GM23248 (cell line): ENCODE measurements at regions not wholly inside any gene's neighbourhood (a gene's known extent, or its start where the extent isn't known, plus 50 kb on each side); places are given as distances from the start of the nearest gene placed in this dataset.

Experiments
- DNase-seq: peaks from one replicate; pipeline ENCODE4 v3.0.0-alpha.2; 2015
- H2AFZ ChIP-seq: fragments of 200-600 bp; sonication (generic); 2 replicates; pipeline ENCODE4 v1.6.1; 2016; ENCODE audit warnings: antibody characterized with exemption
- H3F3A ChIP-seq: fragments of 200-600 bp; sonication (generic); 2 replicates; pipeline ENCODE4 v1.6.1; 2016; ENCODE audit warnings: mild to moderate bottlenecking, antibody characterized with exemption, mixed run types; ENCODE audit not compliant: insufficient read depth
- H3K27ac ChIP-seq: fragments of 200-600 bp; sonication (generic); 2 replicates; pipeline ENCODE4 v1.5.1; 2016; ENCODE audit warnings: mild to moderate bottlenecking
- H3K27me3 ChIP-seq: fragments of 200-600 bp; sonication (generic); replicated peaks from 2 replicates; pipeline ENCODE4 v1.6.1; 2016; ENCODE audit warnings: mild to moderate bottlenecking; ENCODE audit not compliant: insufficient read depth
- H3K36me3 ChIP-seq: fragments of 200-600 bp; sonication (generic); 2 replicates; pipeline ENCODE4 v1.6.1; 2016; ENCODE audit warnings: low read depth, mild to moderate bottlenecking
- H3K4me1 ChIP-seq: fragments of 200-600 bp; sonication (generic); 2 replicates; pipeline ENCODE4 v1.6.1; 2016; ENCODE audit warnings: mild to moderate bottlenecking; ENCODE audit not compliant: insufficient read depth
- H3K4me2 ChIP-seq: fragments of 200-600 bp; sonication (generic); one replicate; pipeline ENCODE4 v1.6.1; 2016; ENCODE audit warnings: mild to moderate bottlenecking; ENCODE audit not compliant: unreplicated experiment
- H3K4me3 ChIP-seq: fragments of 200-600 bp; sonication (generic); 2 replicates; pipeline ENCODE4 v1.5.1; 2016; ENCODE audit warnings: mild to moderate bottlenecking
- H3K79me2 ChIP-seq: fragments of 200-600 bp; sonication (generic); 2 replicates; pipeline ENCODE4 v1.6.1; 2016; ENCODE audit warnings: mild to moderate bottlenecking; ENCODE audit not compliant: insufficient read depth
- H3K9ac ChIP-seq: fragments of 200-600 bp; sonication (generic); 2 replicates; pipeline ENCODE4 v1.6.1; 2016; ENCODE audit warnings: mild to moderate bottlenecking
- H3K9me2 ChIP-seq: fragments of 200-600 bp; sonication (generic); 2 replicates; pipeline ENCODE4 v1.6.1; 2016; ENCODE audit warnings: mixed run types, mild to moderate bottlenecking, moderate library complexity; ENCODE audit not compliant: insufficient read depth
- H3K9me3 ChIP-seq: fragments of 200-600 bp; sonication (generic); one replicate; pipeline ENCODE4 v1.6.1; 2017; ENCODE audit warnings: low read depth
- H4K20me1 ChIP-seq: fragments of 200-600 bp; sonication (generic); 2 replicates; pipeline ENCODE4 v1.6.0; 2016; ENCODE audit not compliant: insufficient read depth
- EZH2 ChIP-seq: fragments of 200-600 bp; sonication (generic); IDR thresholded peaks from 2 replicates; pipeline ENCODE4 v1.6.1; 2018; ENCODE audit warnings: antibody characterized with exemption, mild to moderate bottlenecking; ENCODE audit not compliant: insufficient read depth, poor library complexity, severe bottlenecking
- EZH2phosphoT487 ChIP-seq: fragments of 200-600 bp; sonication (generic); IDR thresholded peaks from 2 replicates; pipeline ENCODE4 v1.6.1; 2018; ENCODE audit warnings: antibody characterized with exemption, moderate library complexity, mild to moderate bottlenecking, low read depth; ENCODE audit not compliant: insufficient read depth
- WGBS, 2 experiments: methylation state at CpG; one replicate each; pipeline ENCODE4 v1.1.6; 2015 to 2017; ENCODE audit warnings: low lambda C conversion rate in 2 of 2, low coverage in 1 of 2; ENCODE audit errors: missing lambda C conversion rate in 2 of 2; 5-methylcytosine and 5-hydroxymethylcytosine counted together
- in situ Hi-C: fragments of 300-500 bp; cut with MboI; formaldehyde crosslinking; loops from 2 replicates; pipeline ENCODE4 v1.15.0; 2020

GRCh38 chr9:79976257-79977073 lies 404.7 kb downstream of the TLE4 start:
- Histone ChIP-seq H3K79me2 (no peaks in the 10 kb centered on the region), H3K4me3 (no peak overlapping the region), H3K9me3 (no peaks in the 10 kb centered on the region), H3K27ac (no peak overlapping the region), H3K36me3 (no peaks in the 10 kb centered on the region), H4K20me1 (no peaks in the 10 kb centered on the region), H3K9me2 (no peaks in the 10 kb centered on the region), H3K9ac (no peak overlapping the region), H3K4me1 (no peaks in the 10 kb centered on the region), H2AFZ (no peak overlapping the region), H3F3A (no peaks in the 10 kb centered on the region), H3K4me2 (no peak overlapping the region), H3K27me3 (no peaks in the 10 kb centered on the region; the same call in none of the 2 replicates)
- in situ Hi-C loops: no loop called here
- WGBS, 2 experiments: 52% methylated on average over 16 of the region's 16 CpGs
- DNase-seq: no peak
- TF ChIP-seq EZH2phosphoT487 (no peak), EZH2 (no peak)

- H3K36me3 ChIP-seq: no peaks in the 10 kb centered on the region
- in situ Hi-C loops: no loop called here
- no peaks in the 10 kb centered on the region for H3F3A ChIP-seq
- H3K9me3 ChIP-seq: no peaks in the 10 kb centered on the region
- no peak for DNase-seq
- 55 to 62% methylated on average over 10 of the region's 10 CpGs for WGBS, 2 experiments
- no peaks in the 10 kb centered on the region for H3K79me2 ChIP-seq
- H3K27ac ChIP-seq: no peak overlapping the region
- no peak overlapping the region for H3K4me3 ChIP-seq
- H3K4me2 ChIP-seq: no peak overlapping the region
- H3K27me3 ChIP-seq: no peaks in the 10 kb centered on the region; the same call in none of the 2 replicates
- H3K4me1 ChIP-seq: no peaks in the 10 kb centered on the region
- no peak overlapping the region for H3K9ac ChIP-seq
- H4K20me1 ChIP-seq: no peaks in the 10 kb centered on the region
- TF ChIP-seq EZH2phosphoT487 (no peak), EZH2 (no peak)
- H3K9me2 ChIP-seq: no peaks in the 10 kb centered on the region
- no peak overlapping the region for H2AFZ ChIP-seq
These were observed 404.0 kb downstream of the TLE4 start for GRCh38 chr9:79975621-79976256.

DNA sequence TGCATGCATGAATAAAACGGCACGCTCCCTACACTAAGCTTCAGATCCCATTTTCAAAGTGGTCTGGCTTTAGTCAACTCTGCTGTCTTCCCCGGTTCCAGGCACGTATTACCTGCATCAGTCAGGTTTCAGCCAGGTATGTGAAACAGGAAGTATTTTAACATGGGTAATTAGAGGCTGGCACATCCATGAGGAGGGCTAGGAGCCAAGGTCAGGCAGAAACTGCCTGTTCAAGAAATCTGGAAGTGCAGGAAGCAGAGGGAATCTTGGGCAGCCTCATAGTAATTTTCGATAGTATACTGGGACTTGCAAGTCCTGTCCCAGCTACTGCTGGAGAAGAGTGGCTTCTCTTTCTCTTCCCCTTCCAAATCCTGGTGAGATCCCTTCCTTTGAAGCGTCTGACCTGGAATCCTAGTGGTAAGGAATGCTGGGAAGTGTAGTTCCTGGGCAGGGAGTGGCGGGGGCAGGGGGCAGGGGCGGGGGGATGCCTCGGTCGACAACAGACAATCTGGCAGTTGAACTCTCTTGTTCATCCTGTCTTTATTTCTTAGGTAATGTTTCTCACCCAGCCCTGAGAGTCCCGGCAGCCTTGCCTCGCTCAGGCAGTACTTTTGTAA lies 403.1 kb downstream of the TLE4 start:
- H3K9ac ChIP-seq: no peak overlapping the region
- in situ Hi-C loops: no loop called here

DNA sequence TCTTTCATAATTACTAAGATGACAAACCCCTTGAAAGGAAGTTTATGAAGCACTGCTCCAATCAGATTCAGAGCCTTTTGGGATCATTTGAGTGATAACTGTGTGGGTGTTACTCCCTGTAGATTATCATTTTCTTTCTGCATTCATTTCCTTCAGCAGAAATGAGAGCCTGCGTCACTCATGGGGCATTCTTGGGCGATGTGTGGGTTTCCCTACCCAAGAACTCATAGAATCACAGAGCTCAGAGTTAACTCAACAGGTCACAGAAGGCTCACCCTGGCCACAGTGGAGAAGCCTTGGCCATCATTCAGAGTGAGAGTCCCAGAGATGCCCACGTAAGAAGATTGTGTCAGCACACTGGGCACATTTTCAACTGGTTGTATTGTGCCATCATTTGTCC lies 401.9 kb downstream of the TLE4 start:
- no peaks in the 10 kb centered on the region for H3K9me3 ChIP-seq
- H3K36me3 ChIP-seq: no peaks in the 10 kb centered on the region
- DNase-seq: no peak
- TF ChIP-seq EZH2 (no peak), EZH2phosphoT487 (no peak)
- H3F3A ChIP-seq: no peaks in the 10 kb centered on the region
- no peak overlapping the region for H3K4me3 ChIP-seq
- H3K27ac ChIP-seq: no peak overlapping the region
- H3K27me3 ChIP-seq: no peaks in the 10 kb centered on the region; the same call in 1 of the 2 replicates
- in situ Hi-C loops: no loop called here
- H3K9me2 ChIP-seq: no peaks in the 10 kb centered on the region
- no peaks in the 10 kb centered on the region for H4K20me1 ChIP-seq
- no peaks in the 10 kb centered on the region for H3K4me1 ChIP-seq
- H3K9ac ChIP-seq: no peak overlapping the region
- no peak overlapping the region for H2AFZ ChIP-seq
- no peaks in the 10 kb centered on the region for H3K79me2 ChIP-seq
- WGBS, 2 experiments: 53 to 54% methylated on average over 3 of the region's 3 CpGs
- no peak overlapping the region for H3K4me2 ChIP-seq

More for the DNA sequence above, 403.1 kb downstream of the TLE4 start:
- H4K20me1 ChIP-seq: no peaks in the 10 kb centered on the region
- 47% methylated on average over 11 to 12 of the region's 12 CpGs for WGBS, 2 experiments
- DNase-seq: no peak
- no peaks in the 10 kb centered on the region for H3K9me2 ChIP-seq
- H3F3A ChIP-seq: no peaks in the 10 kb centered on the region
- H3K4me3 ChIP-seq: no peak overlapping the region
- H3K27me3 ChIP-seq: no peaks in the 10 kb centered on the region; the same call in 1 of the 2 replicates
- H3K9me3 ChIP-seq: no peaks in the 10 kb centered on the region
- no peak overlapping the region for H2AFZ ChIP-seq
- TF ChIP-seq EZH2: no peak
- no peak for TF ChIP-seq EZH2phosphoT487
- H3K4me1 ChIP-seq: no peaks in the 10 kb centered on the region
- H3K79me2 ChIP-seq: no peaks in the 10 kb centered on the region
- no peak overlapping the region for H3K4me2 ChIP-seq
- no peaks in the 10 kb centered on the region for H3K36me3 ChIP-seq
- H3K27ac ChIP-seq: no peak overlapping the region
